ENCODE measurements at regions not wholly inside any gene's neighbourhood (a gene's known extent, or its start where the extent isn't known, plus 50 kb on each side); places are given as distances from the start of the nearest gene placed in this dataset.
"Not testable (repeated sequence)": the region's sequence is repeated elsewhere in the genome, so short reads cannot be mapped to it uniquely, and the experiment has no call there.

DNA sequence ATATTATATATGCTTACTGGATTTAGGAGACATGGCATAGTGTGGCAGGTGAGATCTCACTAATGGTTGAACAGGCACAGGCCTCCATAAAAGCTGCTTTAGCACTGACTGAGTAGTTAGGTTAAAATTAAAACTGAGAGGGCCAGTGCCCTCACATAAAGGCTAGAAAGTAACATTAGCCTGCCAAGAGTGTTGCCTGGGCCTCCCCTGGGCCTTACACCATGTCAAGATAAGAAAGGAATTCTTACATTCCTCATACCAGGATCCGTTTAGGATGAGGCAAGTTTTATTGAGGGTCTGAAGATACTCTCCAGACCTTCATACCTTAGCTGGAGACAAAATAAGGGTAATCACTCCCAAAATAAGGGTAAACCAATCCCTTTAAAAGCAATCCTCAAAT is 1011.8 kb downstream of the PLA2G4A start:
- DNase-seq (ENCODE audit: low read depth) = no peak

DNA sequence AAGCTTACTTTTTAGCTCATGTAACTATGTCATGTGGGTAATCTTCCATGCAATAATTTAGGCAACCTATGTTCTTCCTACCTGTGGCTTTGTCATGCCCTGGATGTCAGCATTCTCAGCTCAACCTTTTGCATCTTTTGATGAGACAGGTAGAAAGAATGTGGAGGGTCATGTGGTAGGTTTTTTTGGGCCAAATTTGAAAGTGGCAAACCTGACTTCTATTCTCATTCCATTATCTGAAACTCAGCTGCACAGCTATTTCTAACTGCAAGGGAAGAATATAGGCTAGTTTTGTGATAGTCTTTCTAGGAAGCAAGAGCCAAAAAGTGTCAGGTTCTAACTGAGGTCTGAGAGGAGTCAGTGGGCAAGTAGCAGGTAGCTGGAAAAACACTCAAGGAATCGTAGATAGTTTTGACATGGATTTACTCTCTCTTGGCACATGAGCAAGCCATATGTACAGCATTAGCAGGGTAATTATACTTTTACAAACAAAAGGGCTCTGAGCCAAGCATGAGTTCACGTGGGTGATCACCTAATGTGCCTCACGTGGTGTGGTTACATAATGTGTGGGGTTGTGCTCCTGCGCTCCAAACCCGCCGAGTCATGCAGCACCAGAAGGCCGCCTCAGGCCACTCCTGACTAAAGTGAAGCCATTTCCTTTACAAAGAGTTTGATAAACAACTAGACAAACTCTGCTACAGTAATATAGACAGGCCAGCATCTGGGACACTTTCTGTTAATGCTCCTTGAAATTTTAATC is 1013.8 kb downstream of the PLA2G4A start:
- no peak for DNase-seq (ENCODE audit: low read depth)

DNA sequence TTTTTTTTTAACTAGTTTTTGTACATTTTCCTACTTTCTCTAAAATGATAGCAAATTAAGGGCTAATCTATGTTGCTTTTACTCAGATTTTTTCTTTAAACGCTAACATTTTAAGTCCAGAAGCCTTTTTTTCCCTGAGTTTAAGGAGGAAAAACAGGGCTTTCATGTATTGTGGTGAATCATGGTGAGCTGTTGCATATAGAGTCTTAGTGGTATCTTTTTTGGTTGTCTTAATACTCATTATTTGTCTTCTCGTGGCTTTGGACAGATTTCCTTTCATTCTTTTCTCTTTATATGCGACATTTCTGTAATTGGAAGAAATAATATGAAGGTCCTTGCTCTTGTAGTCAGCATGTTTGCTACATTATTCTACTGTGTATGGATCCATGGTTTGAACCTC is 1015.6 kb downstream of the PLA2G4A start:
- DNase-seq (ENCODE audit: low read depth) = no peak

DNA sequence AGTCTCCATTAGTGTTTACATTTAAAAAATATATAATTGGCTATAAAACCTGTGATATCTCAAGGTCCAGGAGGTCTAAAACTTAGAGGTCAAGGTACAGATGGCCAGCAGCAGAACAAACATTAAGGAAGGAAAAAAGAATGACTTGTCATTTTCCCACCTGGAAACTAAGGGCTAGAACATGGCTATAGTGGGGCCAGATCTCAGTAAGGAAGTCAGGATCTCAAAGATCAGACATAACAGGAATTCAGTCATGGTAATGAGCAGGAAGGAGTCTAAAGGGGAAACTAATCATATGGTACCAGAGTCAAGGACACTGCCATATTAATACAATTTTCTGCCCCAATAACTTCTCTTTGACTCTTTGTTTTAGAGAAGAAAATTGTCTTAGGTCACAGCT is 1018.8 kb downstream of the PLA2G4A start:
- no peak for DNase-seq (ENCODE audit: low read depth)

DNA sequence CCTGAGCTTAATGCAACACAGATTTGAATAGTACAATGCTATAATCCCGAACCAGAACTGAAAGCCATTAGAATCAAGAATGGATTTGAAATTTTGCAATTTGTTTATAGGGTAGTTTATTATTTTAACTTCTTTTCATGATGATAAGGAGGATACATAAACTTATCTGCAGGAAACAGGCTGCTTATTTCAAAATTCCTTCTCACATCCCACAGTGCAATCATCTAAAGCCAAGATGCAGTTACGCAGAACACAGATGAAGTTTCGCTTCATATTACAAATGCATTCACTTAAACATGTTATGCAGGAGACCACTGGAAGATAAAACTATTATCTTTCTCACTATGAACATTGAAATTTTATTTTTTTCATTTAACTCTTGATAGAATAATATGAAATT is 1019.6 kb downstream of the PLA2G4A start:
- DNase-seq (ENCODE audit: low read depth) = no peak

DNA sequence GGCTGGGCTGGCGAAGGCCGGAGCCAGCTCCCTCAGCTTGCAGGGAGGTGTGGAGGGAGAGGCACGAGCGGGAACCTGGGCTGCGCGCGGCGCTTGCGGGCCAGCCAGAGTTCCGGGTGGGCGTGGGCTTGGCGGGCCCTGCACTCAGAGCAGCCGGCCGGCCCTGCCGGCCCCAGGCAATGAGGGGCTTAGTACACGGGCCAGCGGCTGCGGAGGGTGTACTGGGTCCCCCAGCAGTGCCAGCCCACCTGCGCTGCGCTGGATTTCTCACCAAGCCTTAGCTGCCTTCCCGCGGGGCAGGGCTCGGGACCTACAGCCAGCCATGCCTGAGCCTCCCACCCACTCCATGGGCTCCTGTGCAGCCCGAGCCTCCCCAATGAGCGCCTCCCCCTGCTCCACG is 1021.4 kb downstream of the PLA2G4A start:
- DNase-seq (ENCODE audit: low read depth) = not testable (repeated sequence)

DNA sequence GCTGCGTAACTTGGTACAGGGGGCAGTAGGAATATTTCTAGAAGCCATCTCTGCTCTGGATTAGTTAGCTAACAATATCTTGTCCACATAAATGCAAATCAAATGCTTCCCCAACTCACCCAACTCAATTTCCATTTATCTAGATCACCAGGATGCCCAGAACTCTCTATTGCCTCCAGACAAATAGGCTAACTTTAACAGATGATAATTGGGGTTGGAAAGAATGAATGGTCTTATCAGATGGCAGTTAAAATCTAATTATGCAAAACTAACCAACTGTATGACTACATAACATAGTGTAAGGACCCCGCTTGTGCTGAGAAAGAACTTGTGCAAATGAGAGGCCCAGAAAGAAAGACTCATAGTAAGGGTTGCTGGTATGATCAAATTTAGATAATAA is 1024.8 kb downstream of the PLA2G4A start:
- DNase-seq (ENCODE audit: low read depth) = no peak

DNA sequence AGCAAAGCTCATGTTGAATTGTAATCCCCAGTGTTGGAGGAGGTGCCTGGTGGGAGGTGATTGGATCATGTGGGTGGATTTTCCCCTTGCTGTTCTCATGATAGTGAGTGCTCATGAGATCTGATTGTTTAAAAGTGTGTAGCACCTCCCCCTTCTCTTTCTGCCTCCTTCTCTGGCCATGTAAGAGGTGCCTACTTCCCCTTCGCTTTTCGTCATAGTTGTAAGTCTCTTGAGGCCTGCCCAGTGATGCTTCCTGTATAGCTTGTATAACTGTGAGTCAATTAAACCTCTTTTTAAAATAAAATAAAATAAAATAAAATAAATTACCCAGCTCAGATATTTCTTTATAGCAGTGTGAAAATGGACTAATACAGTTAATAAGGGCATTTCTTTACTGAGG is 1025.7 kb downstream of the PLA2G4A start:
- no peak for DNase-seq (ENCODE audit: low read depth)

DNA sequence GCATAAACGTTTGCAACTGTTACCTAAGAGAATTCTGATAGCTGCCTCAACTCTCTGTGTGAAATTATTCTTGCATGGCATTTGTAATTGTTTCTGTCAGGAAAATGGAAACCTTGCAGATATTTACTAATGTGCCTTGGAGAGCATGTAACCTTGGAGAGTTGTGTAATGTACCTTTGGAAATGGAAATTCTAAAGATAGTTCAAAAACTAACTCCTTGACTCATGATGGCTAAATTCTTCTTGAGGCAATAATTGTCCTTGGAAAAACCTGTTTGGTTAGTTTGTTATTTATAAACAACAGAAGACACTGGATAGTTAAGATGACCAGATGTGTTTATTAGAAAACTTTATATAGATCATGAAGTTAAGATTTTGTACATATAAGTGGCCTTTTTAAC is 1033.8 kb downstream of the PLA2G4A start:
- DNase-seq (ENCODE audit: low read depth) = no peak

DNA sequence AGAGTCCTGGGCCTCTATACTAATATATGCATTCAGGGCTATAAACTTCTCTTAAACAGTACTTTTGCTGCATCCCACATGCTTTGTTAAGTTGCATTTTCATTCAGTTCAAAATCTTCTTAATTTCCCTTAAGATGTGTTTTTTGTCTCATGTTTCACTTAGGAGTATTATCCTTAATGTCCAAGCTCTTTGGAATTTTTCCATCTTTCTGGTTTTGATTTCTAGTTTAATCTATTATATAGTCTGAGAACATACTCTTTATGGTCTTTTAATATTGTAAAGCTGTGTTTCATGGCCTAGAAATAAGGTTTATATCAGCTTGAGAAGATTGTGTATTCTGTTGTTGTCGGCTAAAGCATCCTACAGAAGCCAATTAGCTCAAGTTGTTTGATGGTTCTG is 1041.8 kb downstream of the PLA2G4A start:
- no peak for DNase-seq (ENCODE audit: low read depth)

DNA sequence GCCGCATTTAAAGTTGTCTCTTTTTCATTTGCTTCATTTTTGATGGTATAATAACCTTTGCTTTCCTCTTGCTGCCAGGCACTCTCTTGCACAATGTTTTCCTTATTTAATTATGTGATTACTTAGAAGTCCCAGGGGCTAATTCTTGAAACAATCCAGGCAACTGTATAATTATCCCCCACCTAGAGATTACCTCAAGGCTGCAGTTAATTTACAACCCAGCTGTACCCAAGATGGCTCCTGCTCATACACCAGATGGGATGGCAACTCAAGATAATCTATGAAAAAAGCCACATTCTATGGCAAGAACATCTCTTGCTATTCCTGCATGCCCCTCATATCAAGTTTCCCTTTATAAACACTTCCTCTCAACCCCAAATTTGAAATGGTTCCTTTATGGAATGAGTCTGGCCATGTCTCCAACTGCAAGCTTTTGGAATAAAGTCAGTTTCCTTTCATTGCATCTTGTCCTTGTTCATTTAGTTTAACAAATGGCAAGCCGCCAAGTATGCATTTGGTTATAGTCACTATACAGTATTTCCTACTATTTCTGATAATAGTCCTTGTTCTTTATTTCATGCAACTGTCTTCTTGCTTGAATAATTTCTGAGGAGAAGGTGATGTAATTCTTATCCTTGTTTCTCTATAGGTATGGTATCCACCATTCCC is 1042.6 kb downstream of the PLA2G4A start:
- no peak for DNase-seq (ENCODE audit: low read depth)

DNA sequence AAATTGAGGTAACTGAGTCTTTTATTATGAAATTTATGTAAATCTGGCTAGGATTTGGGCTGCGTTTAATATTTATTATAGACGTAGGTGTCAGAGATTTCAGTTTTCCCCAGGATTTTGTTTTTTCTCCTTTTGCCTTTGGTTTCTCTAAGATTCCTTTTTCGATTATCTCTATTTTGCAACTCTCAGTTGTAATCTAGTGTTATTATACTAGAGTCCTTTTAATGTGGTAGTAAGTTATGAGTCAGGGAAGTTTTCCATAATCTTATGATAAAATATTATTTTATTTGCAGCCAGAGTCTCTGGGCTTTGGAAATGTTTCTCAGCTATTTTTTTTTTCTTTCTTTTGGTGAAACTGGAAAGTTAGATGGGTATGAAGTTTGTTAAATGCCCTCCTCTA is 1043.8 kb downstream of the PLA2G4A start:
- no peak for DNase-seq (ENCODE audit: low read depth)

DNA sequence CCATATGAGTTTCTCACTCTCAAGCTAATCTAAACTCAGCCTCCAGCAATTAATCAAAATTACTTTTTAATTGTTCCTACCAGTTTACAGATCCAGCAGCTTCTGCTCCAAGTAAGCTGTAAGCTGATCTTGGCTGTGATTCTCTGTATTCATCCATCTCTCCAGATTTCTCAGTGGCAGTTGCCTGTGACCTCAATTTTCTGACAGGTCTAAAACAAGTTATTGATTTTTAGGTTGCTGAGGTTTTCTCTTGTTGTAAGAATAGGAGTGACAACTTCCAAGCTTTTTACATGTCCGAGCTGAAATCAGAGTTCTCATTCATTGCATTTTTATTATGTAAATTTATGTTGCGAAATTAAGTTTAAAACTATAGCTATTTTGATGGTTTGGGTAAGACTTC is 1044.4 kb downstream of the PLA2G4A start:
- no peak for DNase-seq (ENCODE audit: low read depth)

DNA sequence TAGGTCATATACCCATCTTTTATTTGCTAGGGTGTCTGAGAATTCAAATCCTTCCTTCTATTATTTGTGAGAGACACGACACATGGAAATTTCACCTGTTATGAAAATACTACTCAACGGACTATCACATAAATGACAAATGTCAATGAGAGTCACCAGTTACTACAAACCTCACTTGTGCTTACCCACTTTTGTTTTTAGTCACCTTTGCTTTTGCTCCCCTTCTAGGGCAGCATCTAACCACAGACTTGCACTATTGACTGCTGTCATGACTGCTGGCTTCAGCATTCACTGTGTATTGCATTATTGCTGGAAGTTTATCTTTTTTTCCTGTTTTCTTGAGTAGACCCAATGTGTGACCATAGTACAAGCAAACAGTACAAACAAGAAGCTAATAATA is 1048.0 kb downstream of the PLA2G4A start:
- DNase-seq (ENCODE audit: low read depth) = no peak

DNA sequence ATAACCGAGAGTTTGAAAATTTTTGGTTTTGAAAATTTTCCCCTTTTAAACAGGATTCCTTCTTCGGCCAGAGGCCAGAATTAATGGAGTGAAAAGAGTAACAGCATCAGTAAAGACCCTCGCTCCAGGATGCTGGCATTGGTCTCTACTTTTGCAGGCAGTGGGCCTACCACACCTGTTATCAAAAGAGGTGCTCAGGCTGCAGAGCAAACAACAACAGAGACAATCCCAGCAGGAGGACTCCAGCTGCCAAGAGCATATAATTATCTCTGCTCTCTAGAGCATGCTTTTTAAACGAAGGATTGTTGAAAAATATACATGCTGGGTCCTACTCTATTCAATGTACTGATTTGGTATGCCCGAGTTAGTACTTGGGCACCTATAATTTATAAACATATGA is 1048.5 kb downstream of the PLA2G4A start:
- no peak for DNase-seq (ENCODE audit: low read depth)

DNA sequence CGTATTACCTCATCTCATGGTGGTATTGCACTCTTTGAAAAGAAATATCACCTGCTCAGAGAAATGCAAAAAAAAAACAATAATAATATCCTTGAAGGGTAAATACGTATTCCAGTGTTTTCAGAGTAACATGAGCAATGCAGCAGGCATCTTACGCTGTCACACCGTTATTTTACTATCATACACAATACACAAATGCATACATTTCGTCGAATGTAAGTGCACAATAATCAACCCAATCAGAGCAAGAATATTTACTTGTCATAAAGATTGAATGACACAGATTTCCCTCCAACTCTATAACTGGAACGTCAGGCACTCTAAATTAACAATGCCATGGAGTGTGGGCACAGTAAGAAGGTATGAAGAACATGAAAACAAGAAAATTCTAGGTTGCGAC is 1050.1 kb downstream of the PLA2G4A start:
- no peak for DNase-seq (ENCODE audit: low read depth)

DNA sequence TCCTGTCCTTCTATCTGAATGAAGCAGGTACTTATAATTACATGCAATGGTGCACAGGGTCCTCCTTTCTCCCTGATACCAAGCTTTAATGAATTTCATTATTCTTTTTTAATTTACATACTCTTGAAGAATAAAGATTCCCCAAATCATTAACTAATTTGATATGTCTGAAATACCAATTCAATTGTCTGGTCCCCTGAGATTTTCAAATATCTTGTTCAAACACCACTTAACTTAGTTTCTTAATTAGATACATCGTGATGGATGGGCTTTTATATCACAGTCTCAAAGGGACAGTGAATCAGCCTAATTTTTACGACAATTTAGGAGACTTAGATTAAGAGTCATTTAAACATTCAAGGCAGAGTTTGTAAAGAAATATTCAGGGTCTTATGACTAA is 1054.6 kb downstream of the PLA2G4A start:
- no peak for DNase-seq (ENCODE audit: low read depth)

DNA sequence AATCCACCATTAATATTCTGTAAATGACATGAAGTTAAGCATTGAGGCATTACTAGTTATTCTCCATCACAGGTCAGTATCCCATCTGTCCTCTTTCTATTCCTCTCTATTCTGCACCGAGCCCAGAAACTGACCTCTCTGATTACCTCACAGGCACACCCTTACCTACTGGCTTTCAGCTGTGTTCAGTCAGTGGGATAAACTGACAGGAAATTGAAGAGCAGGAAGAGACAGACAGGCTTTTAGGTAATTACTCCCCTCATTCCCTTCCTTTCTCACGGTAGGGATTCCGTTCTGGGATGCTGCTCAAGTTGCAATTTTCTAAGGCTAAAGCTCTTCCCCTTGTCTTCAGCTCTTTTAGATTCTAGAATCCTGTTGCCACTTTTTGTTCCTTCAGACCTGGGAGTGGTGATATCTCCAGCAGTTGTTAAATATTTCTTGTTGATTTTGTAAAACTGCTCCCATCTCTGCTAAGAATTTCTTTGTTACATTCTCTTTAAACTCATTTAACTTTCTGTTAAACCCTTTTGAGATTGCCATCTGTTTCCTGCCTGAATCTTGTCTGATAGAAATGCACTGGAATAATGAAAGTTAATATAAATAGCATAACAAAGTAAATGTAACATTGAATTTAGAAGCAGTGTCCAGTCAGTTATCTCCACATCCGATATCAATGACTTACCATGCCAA is 1063.4 kb downstream of the PLA2G4A start:
- DNase-seq (ENCODE audit: low read depth) = no peak

DNA sequence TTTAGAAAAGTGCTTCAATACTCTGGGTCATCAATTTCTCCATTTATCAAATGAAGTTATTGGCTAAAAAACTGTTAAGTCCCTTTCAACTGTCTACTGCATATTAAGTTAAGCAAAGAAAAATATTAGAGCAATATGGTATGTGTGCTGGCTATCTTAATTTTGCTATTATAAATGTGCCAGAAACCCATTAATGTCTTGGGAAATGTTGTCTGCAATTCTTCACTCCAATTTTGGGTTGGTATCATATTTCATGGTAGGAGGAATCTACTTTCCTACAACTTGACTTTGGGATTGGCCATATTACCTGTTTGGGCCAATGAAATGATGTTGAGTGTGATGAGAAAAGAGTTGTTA is 1063.9 kb downstream of the PLA2G4A start:
- DNase-seq (ENCODE audit: low read depth) = no peak

DNA sequence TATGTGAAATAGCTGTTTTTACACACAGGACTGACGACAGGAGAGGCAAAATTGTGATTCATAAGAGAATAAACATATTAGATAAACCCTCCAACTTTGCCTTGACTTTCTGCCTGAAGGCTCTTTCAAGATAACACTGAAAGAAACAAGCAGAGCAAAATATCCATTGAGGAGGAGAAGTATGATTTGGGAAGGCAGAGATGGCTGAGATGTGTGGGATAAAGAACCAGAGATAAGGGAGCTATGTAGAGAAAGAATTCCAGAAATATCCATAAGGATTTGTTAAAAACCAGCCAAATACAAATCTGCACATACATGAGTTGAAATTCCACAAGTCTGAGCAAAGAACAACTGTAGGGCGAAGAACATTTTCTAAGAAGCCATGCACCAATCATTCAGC is 1064.7 kb downstream of the PLA2G4A start:
- DNase-seq (ENCODE audit: low read depth) = no peak

DNA sequence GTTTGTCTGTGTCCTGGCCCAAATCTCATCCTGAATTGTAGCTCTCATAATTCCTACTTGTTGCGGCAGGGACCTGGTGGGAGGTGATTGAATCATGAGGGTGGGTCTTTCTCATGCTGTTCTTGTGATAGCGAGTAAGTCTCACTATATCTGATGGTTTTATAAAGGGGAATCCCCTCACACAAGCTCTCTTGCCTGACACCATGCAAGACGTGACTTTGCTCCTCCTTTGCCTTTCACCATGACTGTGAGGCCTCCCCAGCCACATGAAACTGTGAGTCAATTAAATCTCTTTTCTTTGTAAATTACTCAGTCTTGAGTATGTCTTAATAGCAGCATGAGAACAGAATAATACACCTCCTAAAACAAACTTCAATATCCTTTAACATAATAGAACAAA is 1065.6 kb downstream of the PLA2G4A start:
- no peak for DNase-seq (ENCODE audit: low read depth)

DNA sequence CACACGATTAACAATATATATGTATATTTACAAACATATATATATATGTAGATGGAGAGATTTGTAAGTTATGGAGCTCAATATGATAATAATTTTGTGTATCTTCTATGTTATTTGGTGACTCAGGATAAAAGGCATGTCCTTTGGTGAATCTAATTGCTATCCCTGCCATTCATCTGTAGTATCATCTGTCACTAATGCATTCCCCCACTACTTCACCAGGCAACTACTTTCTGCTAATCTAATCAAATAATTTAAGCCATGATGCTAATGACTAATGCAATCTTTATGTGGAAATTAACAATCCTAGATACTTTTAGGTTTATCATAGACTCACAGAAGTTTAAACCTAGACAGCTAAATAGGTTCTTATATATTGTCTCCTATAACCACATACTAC is 1074.5 kb downstream of the PLA2G4A start:
- no peak for DNase-seq (ENCODE audit: low read depth)

DNA sequence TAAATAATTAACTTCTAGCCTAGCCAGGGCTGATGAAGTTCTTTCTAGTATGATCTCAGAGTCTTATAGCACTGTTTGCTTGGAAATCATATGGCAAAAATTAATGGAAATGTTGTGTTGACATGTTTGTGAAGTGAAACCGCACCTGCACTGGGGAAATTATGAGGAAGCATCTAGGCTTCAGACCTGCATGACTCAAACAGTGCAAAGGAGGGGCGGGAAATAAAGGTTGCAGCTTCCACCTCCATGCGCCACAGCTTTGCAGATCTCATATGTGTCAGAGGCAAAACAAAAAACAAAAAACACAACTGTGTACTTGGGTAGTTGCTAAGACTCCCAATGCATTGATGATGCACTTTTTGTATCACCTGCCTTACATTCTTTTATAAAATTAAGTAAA is 1080.6 kb downstream of the PLA2G4A start:
- no peak for DNase-seq (ENCODE audit: low read depth)

DNA sequence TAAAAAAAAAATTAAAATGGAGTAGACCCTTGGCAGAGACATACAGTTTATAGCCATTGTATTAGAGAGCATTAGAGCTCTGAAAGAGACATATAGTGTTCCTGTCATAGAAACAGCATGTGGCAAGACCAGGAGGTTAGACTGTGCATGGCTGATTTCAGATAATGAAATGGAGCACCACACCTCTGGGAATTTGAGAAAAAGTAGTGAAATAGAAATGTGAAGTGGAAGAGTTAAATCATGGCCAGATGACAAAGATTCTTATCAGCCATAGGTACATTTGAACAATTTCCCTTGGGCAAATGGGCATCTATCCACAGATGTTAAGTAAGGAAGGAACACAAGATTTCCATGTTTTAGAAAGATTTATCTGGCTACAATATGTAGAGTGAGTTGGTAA is 1083.1 kb downstream of the PLA2G4A start:
- no peak for DNase-seq (ENCODE audit: low read depth)
